Ishikawa (cell line): ENCODE measurements at regions not wholly inside any gene's neighbourhood (a gene's known extent, or its start where the extent isn't known, plus 50 kb on each side); places are given as distances from the start of the nearest gene placed in this dataset.

Experiments
- CEBPB ChIP-seq: IDR thresholded peaks from 2 replicates; pipeline ENCODE4 v1.6.1; 2012
- CREB1 ChIP-seq: IDR thresholded peaks from 2 replicates; pipeline ENCODE4 v1.6.1; 2012; ENCODE audit warnings: low read depth
- EGR1 ChIP-seq: IDR thresholded peaks from 2 replicates; pipeline ENCODE4 v1.6.1; 2012
- EP300 ChIP-seq: IDR thresholded peaks from 2 replicates; pipeline ENCODE4 v1.6.1; 2012; ENCODE audit warnings: borderline replicate concordance
- FOXM1 ChIP-seq: IDR thresholded peaks from 2 replicates; pipeline ENCODE4 v1.6.1; 2012; ENCODE audit warnings: low read depth, borderline replicate concordance
- NFIC ChIP-seq: IDR thresholded peaks from 2 replicates; pipeline ENCODE4 v1.6.1; 2012
- RAD21 ChIP-seq: IDR thresholded peaks from 2 replicates; pipeline ENCODE4 v1.6.1; 2012; ENCODE audit warnings: low read depth
- TAF1 ChIP-seq: IDR thresholded peaks from 2 replicates; pipeline ENCODE4 v1.6.1; 2012; ENCODE audit warnings: low read depth, mild to moderate bottlenecking
- TCF12 ChIP-seq: IDR thresholded peaks from 2 replicates; pipeline ENCODE4 v1.6.1; 2012; ENCODE audit warnings: low read depth
- TEAD4 ChIP-seq: IDR thresholded peaks from 2 replicates; pipeline ENCODE4 v1.6.1; 2012
- USF1 ChIP-seq: IDR thresholded peaks from 2 replicates; pipeline ENCODE4 v1.6.1; 2012
- YY1 ChIP-seq: IDR thresholded peaks from 2 replicates; pipeline ENCODE4 v1.6.1; 2012; ENCODE audit warnings: low read depth
- ZBTB7A ChIP-seq: IDR thresholded peaks from 2 replicates; pipeline ENCODE4 v1.6.1; 2012; ENCODE audit warnings: low read depth
- TF ChIP-seq, protein P1 (sequence below): IDR thresholded peaks from 2 replicates; pipeline ENCODE4 v1.6.1; 2012
- TF ChIP-seq, protein P2 (sequence below): IDR thresholded peaks from 2 replicates; pipeline ENCODE4 v1.6.1; 2012; ENCODE audit warnings: low read depth, mild to moderate bottlenecking

DNA sequence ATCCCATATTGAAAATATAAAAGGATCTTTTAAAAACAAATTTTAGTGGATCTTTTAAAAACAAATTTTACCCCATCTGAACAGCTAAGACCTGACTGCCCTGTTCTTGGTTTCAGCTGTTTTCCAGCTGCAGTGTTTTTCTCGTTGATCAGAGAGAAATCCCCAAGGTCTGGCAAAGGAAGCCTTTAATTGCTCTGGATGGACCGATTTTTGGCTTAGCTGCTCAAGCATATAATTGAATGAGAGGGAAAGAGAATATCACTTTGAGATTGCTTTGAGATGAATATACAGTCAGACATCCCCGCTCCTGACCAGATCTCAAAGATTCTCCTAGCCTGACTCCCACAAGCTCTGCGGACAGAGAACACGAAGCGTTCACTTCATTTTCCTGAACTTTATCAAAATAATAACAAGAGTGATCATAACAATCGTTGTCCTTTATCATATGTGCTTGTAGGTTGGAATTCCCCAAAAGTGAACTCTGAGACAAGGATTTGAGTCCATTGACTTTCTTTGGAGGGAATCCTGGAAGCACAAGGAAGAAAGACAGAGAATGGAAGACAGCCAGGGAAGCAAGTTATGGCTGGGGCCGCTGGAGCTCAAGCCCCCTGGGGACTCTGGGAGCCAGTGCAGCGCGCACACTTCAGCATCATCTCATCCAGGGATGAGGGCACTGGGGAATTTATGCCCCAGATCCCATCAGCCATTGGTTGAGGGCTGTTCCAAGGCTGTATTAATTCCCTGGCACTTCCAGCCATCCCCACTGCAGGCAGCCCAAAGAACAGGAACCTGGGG is 101.3 kb downstream of the SNX5 start:
- TF ChIP-seq TEAD4: no peak
- TF ChIP-seq CEBPB: no peak
- TF ChIP-seq ZBTB7A: no peak
- TF ChIP-seq YY1: no peak
- TF ChIP-seq TAF1: no peak
- no peak for TF ChIP-seq USF1
- TF ChIP-seq EP300: no peak
- no peak for TF ChIP-seq NFIC
- no peak for TF ChIP-seq EGR1
- TF ChIP-seq, protein P1, sequence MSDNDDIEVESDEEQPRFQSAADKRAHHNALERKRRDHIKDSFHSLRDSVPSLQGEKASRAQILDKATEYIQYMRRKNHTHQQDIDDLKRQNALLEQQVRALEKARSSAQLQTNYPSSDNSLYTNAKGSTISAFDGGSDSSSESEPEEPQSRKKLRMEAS: no peak
- TF ChIP-seq, protein P2, sequence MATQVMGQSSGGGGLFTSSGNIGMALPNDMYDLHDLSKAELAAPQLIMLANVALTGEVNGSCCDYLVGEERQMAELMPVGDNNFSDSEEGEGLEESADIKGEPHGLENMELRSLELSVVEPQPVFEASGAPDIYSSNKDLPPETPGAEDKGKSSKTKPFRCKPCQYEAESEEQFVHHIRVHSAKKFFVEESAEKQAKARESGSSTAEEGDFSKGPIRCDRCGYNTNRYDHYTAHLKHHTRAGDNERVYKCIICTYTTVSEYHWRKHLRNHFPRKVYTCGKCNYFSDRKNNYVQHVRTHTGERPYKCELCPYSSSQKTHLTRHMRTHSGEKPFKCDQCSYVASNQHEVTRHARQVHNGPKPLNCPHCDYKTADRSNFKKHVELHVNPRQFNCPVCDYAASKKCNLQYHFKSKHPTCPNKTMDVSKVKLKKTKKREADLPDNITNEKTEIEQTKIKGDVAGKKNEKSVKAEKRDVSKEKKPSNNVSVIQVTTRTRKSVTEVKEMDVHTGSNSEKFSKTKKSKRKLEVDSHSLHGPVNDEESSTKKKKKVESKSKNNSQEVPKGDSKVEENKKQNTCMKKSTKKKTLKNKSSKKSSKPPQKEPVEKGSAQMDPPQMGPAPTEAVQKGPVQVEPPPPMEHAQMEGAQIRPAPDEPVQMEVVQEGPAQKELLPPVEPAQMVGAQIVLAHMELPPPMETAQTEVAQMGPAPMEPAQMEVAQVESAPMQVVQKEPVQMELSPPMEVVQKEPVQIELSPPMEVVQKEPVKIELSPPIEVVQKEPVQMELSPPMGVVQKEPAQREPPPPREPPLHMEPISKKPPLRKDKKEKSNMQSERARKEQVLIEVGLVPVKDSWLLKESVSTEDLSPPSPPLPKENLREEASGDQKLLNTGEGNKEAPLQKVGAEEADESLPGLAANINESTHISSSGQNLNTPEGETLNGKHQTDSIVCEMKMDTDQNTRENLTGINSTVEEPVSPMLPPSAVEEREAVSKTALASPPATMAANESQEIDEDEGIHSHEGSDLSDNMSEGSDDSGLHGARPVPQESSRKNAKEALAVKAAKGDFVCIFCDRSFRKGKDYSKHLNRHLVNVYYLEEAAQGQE: no peak
- no peak for TF ChIP-seq FOXM1
- no peak for TF ChIP-seq RAD21
- no peak for TF ChIP-seq CREB1

- TF ChIP-seq NFIC (no peak), FOXM1 (no peak), TEAD4 (no peak)
Observed at GRCh38 chr20:17866234-17867001, 102.2 kb downstream of the SNX5 start.

DNA sequence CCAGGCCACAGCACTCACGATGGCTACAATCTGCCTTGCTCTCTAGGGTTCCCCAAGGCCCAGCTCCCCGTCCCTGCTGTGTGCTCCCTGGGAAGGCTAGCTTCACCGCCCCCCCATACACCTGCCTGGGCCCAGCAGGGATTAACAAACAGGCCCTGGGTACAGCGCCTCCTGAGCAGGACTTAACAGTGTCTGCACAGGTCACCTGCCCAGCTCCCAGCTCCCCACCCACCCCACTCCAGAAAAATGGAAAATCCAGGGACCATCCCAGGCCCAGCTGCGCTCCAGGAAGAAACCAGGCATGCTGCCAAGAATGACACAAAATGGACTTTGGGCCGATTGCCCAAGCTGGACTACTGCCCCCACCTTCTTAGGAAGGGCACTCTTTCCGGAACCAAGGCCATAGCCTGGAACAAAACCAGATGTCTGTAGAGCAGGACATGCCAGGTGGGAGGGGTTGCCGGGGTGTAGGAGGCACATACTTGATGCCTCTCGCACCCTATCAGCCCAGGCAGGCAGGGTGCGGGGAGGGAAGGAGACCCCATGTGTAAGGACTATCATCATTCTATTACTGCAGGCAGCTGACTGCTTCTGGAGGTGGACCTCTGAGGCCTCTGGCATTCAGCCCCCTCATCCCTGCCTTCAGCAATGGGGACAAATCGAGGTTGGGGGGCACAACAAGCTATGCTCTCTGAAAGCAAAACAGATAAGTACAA is 104.9 kb downstream of the SNX5 start:
- no peak for TF ChIP-seq RAD21
- no peak for TF ChIP-seq NFIC
- no peak for TF ChIP-seq CREB1
- no peak for TF ChIP-seq EGR1
- TF ChIP-seq FOXM1: no peak

GRCh38 chr20:17863209-17863576 is 105.4 kb downstream of the SNX5 start:
- TF ChIP-seq RAD21 (no peak), FOXM1 (no peak), CEBPB (no peak), YY1 (no peak), ZBTB7A (no peak), NFIC (no peak), CREB1 (no peak), EGR1 (no peak), EP300 (no peak), TCF12 (no peak), USF1 (no peak), TAF1 (no peak), TEAD4 (no peak)
- TF ChIP-seq, protein P2: no peak
- TF ChIP-seq, protein P1: no peak

- TF ChIP-seq TAF1: no peak
- TF ChIP-seq CREB1: no peak
- TF ChIP-seq YY1: no peak
- no peak for TF ChIP-seq USF1
- TF ChIP-seq, protein P2: no peak
- TF ChIP-seq CEBPB: no peak
- no peak for TF ChIP-seq ZBTB7A
- no peak for TF ChIP-seq TCF12
- TF ChIP-seq RAD21: no peak
Observed at GRCh38 chr20:17862171-17862570, 106.4 kb downstream of the SNX5 start.
